ENCODE measurements at regions not wholly inside any gene's neighbourhood (a gene's known extent, or its start where the extent isn't known, plus 50 kb on each side); places are given as distances from the start of the nearest gene placed in this dataset.

DNA sequence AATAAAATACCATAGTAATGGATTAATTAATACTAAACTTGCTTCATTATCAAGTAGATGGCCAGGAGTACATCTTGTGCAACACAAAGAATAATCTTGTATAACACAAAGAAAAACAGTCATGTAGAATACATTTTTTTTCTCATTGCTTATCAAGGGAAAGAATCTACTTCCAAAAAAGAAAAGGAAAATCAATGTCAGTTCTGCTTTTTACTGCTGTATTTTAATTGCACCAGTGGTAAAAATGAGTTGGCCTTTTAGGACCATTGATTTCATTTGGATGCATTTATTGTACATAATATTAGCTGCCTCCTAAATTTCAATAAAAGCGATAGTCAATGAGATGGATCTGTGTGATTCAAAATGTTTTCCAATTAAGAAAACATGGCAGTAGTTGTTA, 96.9 kb upstream of the BTBD3 start:
- no peak for DNase-seq (ENCODE audit: low read depth in 2 of 2)

DNA sequence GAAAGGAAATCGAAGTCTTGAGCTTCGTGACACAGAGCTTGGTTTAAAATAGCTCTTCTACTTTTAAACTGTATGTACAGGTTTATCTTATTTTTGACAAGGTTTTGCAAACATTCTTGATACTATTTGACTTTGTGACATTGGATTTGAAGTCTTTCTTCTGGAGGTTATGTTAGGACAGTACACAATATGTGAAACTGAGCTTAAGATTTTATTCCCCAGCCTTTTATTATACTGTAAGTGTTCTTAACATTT, 95.2 kb upstream of the BTBD3 start:
- DNase-seq (ENCODE audit: low read depth in 2 of 2): no peak

DNA sequence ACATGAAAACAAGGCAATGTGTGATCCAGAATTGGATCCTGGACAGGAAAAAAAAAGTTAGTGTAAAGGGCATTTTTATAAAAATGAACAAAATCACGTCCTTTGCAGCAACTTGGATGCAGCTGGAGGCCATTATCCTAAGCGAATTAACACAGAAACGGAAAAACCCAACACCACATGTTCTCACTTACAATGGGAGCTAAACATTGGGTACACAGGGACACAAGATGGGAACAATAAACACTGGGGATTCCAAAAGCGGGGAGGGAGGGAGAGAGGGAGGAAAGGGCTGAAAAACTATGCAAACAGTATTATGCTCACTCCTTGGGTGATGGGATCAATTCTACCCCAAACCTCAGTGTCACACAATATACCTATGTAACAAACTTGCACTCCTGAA, 91.4 kb upstream of the BTBD3 start:
- DNase-seq (ENCODE audit: low read depth in 2 of 2): no peak

GRCh38 chr20:11832397-11832796, 85.3 kb upstream of the BTBD3 start:
- DNase-seq (ENCODE audit: low read depth in 2 of 2): no peak

- no peak for DNase-seq (ENCODE audit: low read depth in 2 of 2)
Measured at GRCh38 chr20:11832851-11833250, 84.8 kb upstream of the BTBD3 start.

DNA sequence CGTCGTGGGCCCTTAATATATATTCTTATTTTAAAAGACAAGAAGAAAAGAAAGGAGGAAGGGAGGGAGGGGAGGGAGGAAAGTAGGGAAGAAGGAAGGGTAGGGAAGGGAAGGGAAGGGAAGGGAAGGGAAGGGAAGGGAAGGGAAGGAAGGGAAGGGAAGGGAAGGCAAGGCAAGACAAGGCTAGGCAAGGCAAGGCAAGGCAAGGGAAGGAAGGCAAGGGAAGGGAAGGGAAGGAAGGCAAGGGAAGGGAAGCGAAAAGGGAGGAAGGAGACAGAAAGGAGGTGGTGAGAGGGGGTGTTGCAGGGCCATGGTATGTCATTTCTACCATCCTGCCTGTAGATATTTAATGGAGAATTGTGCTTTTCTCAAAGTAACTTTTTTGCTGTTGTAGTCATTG, 83.9 kb upstream of the BTBD3 start:
- DNase-seq (ENCODE audit: low read depth in 2 of 2): no peak

DNA sequence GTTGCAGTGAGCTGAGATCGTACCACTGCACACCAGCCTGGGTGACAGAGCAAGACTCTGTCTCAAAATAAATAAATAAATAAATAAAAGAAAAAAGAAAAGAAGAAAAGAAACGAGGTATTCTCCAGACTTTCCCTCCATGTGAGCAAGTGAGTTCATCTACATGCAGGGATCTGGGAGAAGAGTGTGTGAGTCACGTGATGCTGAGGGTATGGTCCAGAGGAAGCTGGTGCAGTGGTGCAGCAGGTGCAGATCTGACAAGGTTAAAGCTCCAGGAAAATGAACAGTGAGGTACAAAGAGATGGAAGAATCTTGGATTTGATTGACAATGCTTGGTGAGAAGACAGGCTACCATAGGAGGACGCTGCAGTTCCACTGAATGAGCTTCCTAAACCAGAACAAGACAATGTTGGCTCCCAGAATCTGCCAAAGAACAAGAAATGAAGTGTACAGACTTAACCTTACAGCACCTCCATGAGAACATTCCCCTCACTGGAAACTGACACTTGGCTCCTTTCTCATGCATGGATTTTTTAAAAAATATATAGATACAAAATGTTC, 79.5 kb upstream of the BTBD3 start:
- no peak for DNase-seq (ENCODE audit: low read depth in 2 of 2)

- DNase-seq (ENCODE audit: low read depth in 2 of 2): no peak
Measured at GRCh38 chr20:11841972-11842461, 75.7 kb upstream of the BTBD3 start.

- DNase-seq (ENCODE audit: low read depth in 2 of 2): no peak
Measured at GRCh38 chr20:11843289-11843688, 74.4 kb upstream of the BTBD3 start.

DNA sequence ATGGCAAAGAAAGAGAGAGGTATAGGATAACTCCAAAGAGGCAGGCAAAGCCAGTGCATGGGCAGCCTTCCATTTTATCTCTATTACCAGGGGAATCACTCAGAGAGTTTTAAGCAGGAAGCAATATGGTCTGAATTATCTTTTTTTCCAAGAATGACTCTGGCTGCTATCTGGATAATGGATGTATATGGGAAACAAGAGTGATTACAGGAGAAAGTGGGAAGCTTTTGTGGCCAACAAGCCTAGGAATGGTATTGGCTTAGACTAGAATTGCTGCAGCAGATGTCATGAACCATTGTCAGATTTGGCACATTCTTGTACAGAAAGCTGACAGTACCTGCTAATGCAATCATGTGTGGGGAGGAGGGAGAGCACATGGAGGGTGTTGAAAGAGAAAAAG, 73.0 kb upstream of the BTBD3 start:
- no peak for DNase-seq (ENCODE audit: low read depth in 2 of 2)

GRCh38 chr20:11845340-11845739, 72.4 kb upstream of the BTBD3 start:
- no peak for DNase-seq (ENCODE audit: low read depth in 2 of 2)

- no peak for DNase-seq (ENCODE audit: low read depth in 2 of 2)
Measured at GRCh38 chr20:11846131-11846530, 71.6 kb upstream of the BTBD3 start.

GRCh38 chr20:11847827-11848226, 69.9 kb upstream of the BTBD3 start:
- DNase-seq (ENCODE audit: low read depth in 2 of 2): no peak

GRCh38 chr20:11849270-11849915, 68.3 kb upstream of the BTBD3 start:
- DNase-seq (ENCODE audit: low read depth in 2 of 2): no peak

- no peak for DNase-seq (ENCODE audit: low read depth in 2 of 2)
Measured at GRCh38 chr20:11849976-11850670, 67.6 kb upstream of the BTBD3 start.

DNA sequence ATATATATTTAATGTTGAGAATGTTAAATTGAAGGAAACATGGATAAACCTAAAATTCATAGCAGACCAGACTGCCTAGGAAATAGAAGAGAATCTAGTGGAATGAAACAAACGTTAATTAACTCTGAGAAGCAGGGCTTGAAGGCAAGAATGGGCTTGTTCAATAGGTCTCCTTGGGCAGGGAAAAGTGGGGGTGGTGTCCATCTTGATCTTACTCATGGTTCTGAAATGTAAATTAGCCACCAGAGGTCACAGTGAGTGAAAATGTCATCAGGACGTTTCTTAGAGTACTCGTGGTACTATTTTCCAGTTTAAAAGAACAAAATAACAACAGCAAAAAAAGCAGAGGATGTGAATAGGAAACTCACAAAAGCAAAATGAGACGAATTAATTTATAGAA, 66.8 kb upstream of the BTBD3 start:
- no peak for DNase-seq (ENCODE audit: low read depth in 2 of 2)

DNA sequence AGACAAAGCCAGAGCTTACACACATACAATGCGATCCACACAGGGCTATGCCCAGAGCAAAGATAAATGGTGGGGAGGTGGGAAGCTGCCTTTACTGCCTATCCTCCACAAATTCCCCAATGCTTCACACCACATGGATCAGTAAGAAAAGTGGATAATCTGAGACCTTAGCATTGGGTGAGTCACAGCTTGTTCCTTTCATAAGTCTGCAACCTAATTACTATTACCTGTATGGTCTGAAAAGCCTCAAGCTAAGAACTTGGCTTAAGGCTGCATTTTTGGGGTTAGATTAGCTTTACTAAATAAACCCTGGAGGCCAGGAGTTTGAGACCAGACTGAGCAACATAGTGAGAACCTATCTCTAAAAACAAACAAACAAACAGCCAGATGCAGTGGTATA, 66.0 kb upstream of the BTBD3 start:
- DNase-seq (ENCODE audit: low read depth in 2 of 2): no peak

DNA sequence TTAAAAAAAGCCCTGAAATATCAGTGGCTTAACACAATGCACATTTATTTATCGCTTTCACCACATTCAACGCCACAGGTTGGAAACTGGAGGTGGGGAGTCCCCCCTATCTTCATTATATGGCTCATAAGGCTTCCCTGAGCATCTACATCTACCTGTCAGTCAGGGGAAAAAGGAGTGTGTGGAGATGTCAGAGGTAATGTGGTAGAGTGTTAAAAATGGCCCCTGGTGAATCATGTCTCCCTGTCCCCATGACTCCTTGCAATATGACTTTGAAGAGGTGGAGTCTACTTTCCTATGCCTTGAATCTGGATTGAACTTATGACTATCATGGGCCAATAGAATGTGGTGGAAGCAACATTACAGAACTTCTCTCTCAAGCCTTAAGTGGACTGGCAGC, 65.5 kb upstream of the BTBD3 start:
- no peak for DNase-seq (ENCODE audit: low read depth in 2 of 2)

DNA sequence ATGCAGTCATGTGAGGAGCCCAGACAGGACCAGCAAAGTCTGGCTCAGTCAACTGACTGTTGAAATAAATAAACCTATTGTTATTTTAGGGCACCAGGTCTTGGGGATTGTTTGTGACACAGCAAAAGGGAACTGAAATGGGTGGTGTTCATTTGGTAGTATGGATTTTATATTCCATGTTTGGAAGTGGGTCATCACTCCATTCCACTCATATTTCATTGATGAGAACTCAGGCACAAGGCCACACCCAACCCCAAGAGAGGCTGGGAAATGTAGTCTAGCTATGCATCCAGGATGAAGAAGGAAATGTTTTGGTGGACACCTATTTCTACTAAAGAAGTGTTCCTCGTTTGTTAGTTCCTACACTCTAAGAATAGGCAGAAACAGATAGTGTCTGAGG, 64.9 kb upstream of the BTBD3 start:
- no peak for DNase-seq (ENCODE audit: low read depth in 2 of 2)

DNA sequence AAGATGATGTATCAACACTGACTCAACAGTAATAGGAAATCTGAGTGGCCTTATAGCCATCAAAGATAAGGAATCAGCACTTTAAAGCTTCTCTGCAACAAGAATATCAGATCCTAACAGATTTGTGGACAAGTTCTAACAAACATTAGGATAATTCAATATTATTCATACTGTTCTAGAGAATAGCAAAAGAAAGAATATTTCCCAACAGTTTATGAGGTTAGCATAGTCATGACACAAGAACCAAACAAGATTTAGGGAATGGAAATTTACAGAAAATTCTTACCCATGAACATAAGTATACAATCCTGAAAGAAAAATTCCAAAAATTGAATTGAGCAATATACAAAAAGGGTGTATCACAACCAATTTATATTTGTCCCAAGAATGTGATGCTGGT, 64.3 kb upstream of the BTBD3 start:
- DNase-seq (ENCODE audit: low read depth in 2 of 2): no peak

DNA sequence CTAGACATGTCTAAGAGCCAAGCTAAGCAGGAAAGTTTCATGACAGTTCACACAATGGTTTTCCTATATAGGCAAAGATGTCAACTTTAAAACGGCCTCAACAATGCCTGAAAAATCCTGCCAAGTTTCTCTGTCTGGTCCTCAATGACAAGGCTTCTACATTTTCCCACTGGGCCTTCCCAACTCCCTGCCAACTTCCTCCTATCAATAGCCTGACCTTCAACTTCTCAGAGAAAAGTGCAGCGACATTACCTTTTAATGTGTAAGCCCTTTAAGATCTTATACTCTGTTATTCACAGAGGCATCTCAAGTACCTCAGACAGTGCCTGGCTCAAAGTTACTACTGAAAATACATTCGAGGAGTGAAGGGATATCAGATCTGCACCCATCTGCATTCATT, 56.2 kb upstream of the BTBD3 start:
- DNase-seq (ENCODE audit: low read depth in 2 of 2): no peak

GRCh38 chr20:11867291-11867919, 50.3 kb upstream of the BTBD3 start:
- no peak for DNase-seq (ENCODE audit: low read depth in 2 of 2)

Data from stimulated activated CD4-positive, alpha-beta T cell treated with anti-CD3 and anti-CD28 coated beads, Interleukin-15, amount 100 ng/mL, for 48 hours (primary cell).